HL-60 (cell line): ENCODE measurements at regions not wholly inside any gene's neighbourhood (a gene's known extent, or its start where the extent isn't known, plus 50 kb on each side); places are given as distances from the start of the nearest gene placed in this dataset.

Experiments
- DNase-seq, 2 experiments: peaks; one replicate each; pipeline ENCODE4 v3.0.0-alpha.2; 2010 to 2020; ENCODE audit warnings: low read depth in 1 of 2, low spot score in 1 of 2
- H3K27ac ChIP-seq: fragments of 250-450 bp; sonication (Bioruptor Pico); replicated peaks from 2 replicates; pipeline ENCODE4 v1.5.1; 2020; ENCODE audit warnings: mild to moderate bottlenecking, moderate library complexity
- H3K27me3 ChIP-seq: fragments of 250-450 bp; sonication (Bioruptor Pico); 2 replicates; pipeline ENCODE4 v1.5.1; 2021; ENCODE audit warnings: mild to moderate bottlenecking, moderate library complexity; ENCODE audit not compliant: insufficient read depth, poor library complexity, severe bottlenecking
- H3K4me3 ChIP-seq: replicated peaks from 2 replicates; pipeline ENCODE4 v1.5.1; 2011; ENCODE audit warnings: mild to moderate bottlenecking, control low read depth, low read length; ENCODE audit not compliant: insufficient read depth
- CTCF ChIP-seq: IDR thresholded peaks from one replicate; pipeline ENCODE4 v1.5.1; 2011; ENCODE audit warnings: low read length, control low read depth, inconsistent platforms; ENCODE audit not compliant: insufficient read depth
- GABPA ChIP-seq: IDR thresholded peaks from 2 replicates; pipeline ENCODE4 v1.6.1; 2012; ENCODE audit warnings: low read depth
- POLR2AphosphoS5 ChIP-seq: IDR thresholded peaks from 2 replicates; pipeline ENCODE4 v1.6.1; 2012; ENCODE audit warnings: low read depth
- REST ChIP-seq: IDR thresholded peaks from 2 replicates; pipeline ENCODE4 v1.6.1; 2012; ENCODE audit warnings: low read depth; ENCODE audit not compliant: insufficient replicate concordance
- SPI1 ChIP-seq: IDR thresholded peaks from 2 replicates; pipeline ENCODE4 v1.6.1; 2012; ENCODE audit warnings: low read depth, mild to moderate bottlenecking, borderline replicate concordance

GRCh38 chr12:46926526-46926925, 100.7 kb upstream of the SLC38A4 start:
- no peak overlapping the region for H3K27ac ChIP-seq
- H3K27me3 ChIP-seq, result peaks cover 2% of the 10 kb centered on the region
- no peak overlapping the region for H3K4me3 ChIP-seq
- DNase-seq, result peak in 1 of 2 experiments; percentile 51
- TF ChIP-seq SPI1, result no peak
- no peak for TF ChIP-seq GABPA
- no peak for TF ChIP-seq REST
- TF ChIP-seq POLR2AphosphoS5, result no peak
- no peak for TF ChIP-seq CTCF

- TF ChIP-seq GABPA, result no peak
- TF ChIP-seq REST, result no peak
- TF ChIP-seq SPI1, result no peak
- no peak for TF ChIP-seq POLR2AphosphoS5
- no peak for TF ChIP-seq CTCF
- peaks cover 2% of the 10 kb centered on the region for H3K27me3 ChIP-seq
- no peak for DNase-seq
- no peak overlapping the region for H3K4me3 ChIP-seq
- H3K27ac ChIP-seq, result no peak overlapping the region
Measured at GRCh38 chr12:46930101-46930500, 104.3 kb upstream of the SLC38A4 start.

- TF ChIP-seq CTCF (peak; percentile 26), POLR2AphosphoS5 (no peak)
- H3K27me3 ChIP-seq, result no peaks in the 10 kb centered on the region
- DNase-seq, result peak in 1 of 2 experiments; percentile 9
- H3K27ac ChIP-seq, result no peak overlapping the region
- no peak overlapping the region for H3K4me3 ChIP-seq
Measured at GRCh38 chr12:46933947-46934346, 108.2 kb upstream of the SLC38A4 start.

GRCh38 chr12:46934374-46935111, 108.7 kb upstream of the SLC38A4 start:
- TF ChIP-seq POLR2AphosphoS5, result no peak
- TF ChIP-seq REST, result no peak
- no peak for TF ChIP-seq SPI1
- TF ChIP-seq CTCF, result no peak
- no peak for TF ChIP-seq GABPA
- Histone ChIP-seq H3K27me3 (no peaks in the 10 kb centered on the region), H3K4me3 (no peak overlapping the region), H3K27ac (no peak overlapping the region)
- DNase-seq, result no peak
